Fibroblast of peridontal ligament (primary cell): ENCODE measurements at regions not wholly inside any gene's neighbourhood (a gene's known extent, or its start where the extent isn't known, plus 50 kb on each side); places are given as distances from the start of the nearest gene placed in this dataset.
"Not testable (repeated sequence)": the region's sequence is repeated elsewhere in the genome, so short reads cannot be mapped to it uniquely, and the experiment has no call there.

Experiments
- DNase-seq: peaks from one replicate; pipeline ENCODE4 v3.0.0-alpha.2; 2010; ENCODE audit errors: extremely low read depth

DNA sequence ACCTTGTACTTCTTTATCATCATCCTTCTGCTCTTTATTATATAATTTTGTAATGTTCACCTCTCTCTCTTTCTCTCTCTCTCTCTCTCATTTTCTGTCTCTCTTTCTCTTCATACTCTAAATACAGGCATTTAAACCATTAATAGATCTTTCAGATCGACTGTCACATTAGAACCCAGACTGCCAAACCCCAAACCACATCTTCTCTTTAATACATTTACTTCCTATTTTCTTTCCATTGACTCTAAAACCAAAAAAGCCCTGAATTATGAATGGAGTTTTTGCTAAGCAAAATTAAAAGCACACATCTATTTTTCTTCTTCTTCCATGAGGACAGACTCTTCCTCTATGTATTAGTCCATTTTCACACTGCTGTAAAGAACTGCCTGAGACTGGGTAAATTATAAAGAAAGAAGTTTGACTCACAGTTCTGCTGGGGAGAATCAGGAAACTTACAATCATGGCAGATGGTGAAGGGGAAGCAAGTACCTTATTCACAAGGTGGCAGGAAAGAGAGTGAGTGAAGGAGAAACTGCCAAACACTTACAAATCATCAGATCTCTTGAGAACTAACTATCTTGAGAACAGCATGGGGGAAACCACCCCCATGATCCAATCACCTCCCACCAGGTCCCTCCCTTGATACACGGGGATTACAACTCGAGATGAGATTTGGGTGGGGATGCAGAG lies 272.7 kb upstream of the MGMT start:
- DNase-seq, result no peak

DNA sequence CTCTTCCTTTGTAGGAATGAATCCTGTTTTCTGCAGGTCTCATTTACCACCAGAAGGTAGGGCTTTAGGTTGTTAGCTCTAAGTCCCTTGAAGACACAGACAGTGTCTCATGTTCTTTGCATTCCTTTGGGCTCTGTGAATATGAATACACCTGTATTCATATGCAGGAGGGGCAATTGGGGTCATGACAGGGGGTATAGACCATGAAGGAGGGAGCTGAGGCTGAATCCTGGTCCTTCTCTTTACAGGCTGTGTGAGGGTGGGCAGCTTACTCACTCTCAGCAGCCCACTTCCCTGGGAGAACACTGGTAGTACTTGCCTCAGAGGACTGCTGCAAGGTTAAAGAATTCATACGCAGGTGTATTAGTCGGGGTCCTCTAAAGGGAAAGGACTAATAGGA lies 267.2 kb upstream of the MGMT start:
- no peak for DNase-seq

DNA sequence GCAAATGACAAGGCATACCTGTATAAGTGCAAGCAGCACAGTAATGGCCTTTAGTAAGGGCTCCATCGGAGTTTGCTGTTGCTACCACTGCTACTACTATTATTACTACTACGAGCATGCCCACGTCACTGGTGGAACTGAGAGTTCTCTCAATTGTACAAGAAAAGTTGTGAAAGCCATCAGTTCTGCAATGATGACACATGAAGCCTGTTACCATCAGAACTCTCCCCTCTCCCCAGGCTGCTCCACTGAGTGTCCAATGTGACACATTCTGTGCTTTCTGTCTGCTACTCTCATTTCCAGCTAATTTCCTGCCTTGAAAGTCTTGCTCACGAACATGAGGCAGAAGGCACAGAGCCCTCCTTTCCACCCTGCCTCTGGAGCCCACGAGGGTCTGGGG lies 263.2 kb upstream of the MGMT start:
- DNase-seq, result no peak

DNA sequence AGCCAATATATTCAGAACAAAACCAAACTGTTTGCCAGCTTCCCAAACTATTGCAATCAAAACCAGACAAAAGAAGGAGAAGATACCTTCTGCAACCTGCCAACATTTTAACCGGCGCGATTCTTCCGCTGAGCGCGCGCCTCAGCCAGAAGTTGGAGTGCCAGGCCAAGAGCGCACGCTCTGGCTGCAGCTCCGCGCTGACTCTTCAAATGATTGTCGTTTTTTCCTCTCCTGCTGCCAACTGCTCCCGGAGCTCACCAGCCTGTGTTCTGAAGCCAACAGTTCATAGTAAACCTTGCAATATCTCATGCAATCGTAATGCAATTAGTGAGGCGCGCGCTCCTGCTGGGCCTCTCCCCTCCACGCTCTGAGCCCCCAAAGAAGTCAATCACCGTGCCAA lies 259.7 kb upstream of the MGMT start:
- no peak for DNase-seq

DNA sequence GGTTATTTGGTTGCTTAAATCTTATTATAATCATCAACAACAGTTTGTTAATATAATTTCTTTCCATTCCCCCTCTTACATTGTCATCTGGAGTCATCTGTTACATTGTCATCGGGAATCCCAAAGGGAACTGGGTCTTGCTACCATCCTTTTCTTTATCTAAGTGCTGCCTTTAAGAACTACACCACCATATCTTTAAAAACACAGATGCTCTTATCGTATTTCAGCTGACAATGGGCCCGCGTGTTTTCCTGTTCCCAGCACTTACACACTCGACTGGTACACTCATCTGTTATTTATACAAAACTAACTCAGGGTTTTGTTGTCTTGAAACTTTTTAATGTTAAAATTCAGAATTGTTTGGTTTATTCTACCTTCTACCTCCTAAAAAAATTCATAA lies 256.2 kb upstream of the MGMT start:
- no peak for DNase-seq

DNA sequence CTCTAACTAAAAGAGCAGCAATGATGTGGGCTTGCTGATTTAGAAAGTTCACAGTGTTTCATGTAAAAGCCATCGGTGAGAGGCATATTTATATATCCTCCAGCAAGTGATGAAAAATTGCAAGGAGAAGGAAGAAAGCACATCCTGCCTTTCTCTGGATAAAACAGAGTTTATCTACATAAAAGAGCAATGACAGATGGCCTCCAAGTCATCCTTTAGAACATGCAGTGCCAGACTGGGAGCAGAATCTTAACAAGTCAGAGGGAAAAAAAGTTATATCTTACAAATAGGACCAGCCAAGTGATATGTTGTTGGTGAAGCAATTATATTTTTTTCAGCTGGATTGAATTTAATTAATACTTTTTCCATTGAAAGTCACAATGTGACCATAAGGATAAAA lies 253.8 kb upstream of the MGMT start:
- no peak for DNase-seq

DNA sequence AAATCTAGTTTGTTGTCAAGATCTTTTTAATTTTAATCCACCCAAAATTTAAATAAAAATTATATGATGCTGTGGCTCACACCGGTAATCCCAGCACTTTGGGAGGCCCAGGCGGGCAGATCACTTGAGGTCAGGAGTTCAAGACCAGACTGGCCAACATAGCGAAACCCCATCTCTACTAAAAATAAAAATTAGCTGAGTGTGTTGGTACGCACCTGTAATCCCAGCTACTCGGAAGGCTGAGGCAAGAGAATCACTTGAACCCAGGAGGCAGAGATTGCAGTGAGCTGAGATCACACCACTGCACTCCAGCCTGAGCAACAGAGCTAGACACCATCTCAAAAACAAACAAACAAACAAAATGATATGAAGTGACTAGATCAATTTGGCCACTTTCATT lies 253.0 kb upstream of the MGMT start:
- DNase-seq, result not testable (repeated sequence)

DNA sequence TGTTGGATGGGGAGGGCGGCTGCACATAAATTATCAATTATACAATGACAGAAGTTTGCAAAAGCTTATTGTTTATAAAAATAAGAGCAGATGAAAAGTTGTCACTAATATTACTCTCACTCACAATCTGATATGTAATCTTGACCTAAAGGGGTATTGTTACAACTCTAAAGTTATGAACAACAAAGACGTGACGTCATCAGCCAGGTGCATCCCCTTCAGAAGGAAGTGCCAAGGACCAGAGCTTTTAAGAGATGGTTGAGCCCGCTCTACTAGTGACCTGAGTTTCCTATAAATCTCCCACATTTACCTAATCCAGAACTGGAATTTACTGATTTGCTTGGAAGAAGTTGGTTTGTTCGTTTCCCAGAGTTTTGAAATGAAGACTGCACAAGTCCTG lies 247.7 kb upstream of the MGMT start:
- no peak for DNase-seq

- DNase-seq, result no peak
Observed at GRCh38 chr10:129222436-129222835, 244.6 kb upstream of the MGMT start.

DNA sequence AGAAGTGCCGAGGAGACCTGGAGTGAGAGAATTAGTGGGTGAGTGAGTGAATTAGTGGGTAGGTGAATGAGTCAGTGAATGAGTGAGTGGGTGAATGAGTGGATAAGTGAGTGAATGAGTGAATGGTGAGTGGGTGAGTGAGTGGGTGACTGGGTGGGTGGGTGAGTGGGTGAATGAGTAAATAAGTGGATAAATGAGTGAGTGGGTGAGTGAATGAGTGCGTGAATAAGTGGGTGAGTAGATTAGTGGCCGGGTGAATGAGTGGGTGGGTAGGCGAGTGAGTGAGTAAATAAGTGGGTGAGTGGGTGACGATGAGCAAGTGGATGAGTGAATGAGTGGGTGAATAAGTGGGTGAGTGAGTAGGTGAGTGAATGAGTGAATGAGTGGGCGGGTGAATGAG lies 243.7 kb upstream of the MGMT start:
- DNase-seq, result no peak

DNA sequence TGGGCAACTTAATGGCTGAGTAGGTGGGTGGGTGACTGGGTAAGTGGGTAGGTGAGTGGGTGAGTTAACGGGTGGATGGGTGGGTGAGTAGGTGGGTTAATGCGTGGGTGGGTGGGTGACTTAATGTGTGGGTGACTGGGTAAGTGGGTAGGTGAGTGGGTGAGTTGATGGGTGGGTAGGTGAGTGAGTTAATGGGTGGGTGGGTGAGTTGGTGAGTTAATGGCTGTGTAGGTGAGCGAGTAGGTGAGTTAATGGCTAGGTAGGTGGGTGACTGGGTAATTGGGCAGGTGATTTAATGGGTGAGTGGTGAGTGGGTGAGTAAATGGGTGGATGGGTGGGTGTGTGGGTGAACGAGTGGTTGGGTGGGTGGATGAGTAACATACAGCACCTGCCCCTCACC lies 243.0 kb upstream of the MGMT start:
- DNase-seq, result no peak

DNA sequence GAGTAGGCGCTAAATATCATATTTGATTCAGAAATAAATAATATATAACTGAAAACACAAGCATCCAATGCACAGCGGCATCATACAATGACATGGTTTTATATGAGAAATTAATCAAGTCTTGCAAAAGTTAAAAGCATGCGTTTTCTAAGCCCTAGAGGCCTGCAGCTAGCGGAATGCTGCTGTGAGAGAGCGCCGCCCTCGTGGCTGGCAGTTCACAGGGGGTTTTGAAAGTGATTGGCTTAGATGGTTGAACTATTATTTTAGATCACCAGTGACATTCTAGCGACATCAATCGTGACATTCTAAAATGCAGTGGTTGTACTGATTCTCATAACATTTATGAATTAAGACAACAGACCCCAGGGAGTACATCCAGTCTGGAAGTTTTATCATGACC lies 235.2 kb upstream of the MGMT start:
- DNase-seq, result no peak

GRCh38 chr10:129233351-129234148 lies 233.5 kb upstream of the MGMT start:
- no peak for DNase-seq

DNA sequence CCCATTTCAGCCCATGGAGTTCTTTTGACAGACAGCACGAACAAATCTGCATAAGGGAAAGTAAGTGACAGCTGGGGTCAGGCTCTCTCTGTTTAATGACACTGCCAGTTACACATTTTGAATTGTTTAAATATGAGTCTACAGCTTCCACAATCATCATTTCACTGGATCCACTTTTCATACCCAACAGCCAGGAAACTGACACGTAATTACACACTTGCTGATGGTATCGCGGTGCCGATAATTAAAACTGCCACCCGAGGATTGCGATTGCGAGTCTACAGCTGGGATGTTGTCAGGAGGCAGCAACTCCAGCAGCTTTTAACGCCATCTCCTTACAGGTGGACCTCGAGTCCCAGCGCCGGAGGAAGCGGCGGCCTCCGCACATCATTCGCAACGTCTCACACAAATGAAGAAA lies 230.8 kb upstream of the MGMT start:
- DNase-seq, result no peak

DNA sequence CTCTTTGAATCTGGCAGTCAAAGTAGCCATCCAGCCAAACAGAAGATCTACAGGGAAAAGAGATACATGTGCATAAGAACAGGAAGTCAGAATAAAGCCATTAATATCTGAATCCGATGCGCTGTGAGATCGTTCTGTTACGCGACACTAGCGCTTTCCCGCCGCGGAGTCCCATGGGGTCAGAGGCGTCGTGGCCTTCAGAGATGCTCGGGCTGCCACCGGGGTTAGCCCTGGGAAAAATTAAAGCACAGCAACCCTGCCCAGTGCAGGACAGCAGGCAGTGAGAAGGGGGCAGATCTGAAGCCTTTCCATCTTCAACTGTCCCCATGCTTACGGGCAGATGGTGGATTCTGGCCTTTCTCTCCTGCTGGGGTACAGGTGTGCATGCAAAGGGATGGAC lies 225.6 kb upstream of the MGMT start:
- no peak for DNase-seq

GRCh38 chr10:129244298-129244697 lies 222.7 kb upstream of the MGMT start:
- no peak for DNase-seq

- no peak for DNase-seq
Observed at GRCh38 chr10:129244757-129245156, 222.3 kb upstream of the MGMT start.

DNA sequence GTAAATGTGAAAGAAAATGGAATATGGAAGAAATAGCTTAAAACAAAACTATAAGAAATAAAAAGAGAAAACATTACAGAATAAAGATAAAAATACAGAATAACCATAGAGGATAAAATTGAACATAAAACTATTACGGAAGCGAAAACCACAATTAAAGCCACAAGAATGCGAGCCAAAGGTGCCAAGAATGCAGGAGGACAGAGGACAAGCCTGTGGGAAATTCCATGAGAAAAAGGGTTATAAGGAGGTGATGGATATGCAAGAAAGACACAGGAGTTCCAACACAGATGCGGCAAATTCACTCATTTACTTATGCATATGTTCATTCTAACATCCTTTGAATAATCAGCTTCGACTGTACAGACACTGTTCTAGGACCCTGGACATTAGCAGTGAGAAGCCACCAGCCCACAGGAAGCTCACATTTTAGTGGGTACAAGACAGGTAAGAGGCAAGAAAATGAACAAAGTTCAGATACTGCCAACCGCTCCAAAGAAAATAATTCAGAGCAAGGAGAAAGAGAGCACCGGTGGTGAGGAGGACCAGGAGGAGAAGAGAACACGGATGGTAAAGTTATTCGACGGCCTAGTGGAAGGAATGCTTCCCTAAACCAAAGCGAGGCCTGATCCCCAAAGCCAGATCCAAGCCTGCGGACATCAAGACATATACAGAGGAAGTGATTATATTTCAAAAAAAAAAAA lies 213.7 kb upstream of the MGMT start:
- DNase-seq, result no peak

DNA sequence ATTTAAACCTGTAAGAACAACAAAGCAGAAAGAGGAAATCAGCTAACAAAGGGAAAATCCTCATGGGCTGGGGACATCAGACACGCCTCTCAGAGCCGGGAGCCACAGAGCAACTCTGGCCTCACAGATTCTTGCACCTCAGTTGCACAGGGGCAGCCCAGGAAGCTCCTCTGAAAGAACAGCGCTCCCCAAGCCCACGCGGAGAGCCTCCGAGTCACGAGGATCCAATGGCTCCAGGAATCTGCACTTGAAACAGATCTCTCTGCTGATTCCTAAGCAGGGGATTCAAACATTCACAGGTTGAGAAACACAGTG lies 213.2 kb upstream of the MGMT start:
- DNase-seq, result no peak

DNA sequence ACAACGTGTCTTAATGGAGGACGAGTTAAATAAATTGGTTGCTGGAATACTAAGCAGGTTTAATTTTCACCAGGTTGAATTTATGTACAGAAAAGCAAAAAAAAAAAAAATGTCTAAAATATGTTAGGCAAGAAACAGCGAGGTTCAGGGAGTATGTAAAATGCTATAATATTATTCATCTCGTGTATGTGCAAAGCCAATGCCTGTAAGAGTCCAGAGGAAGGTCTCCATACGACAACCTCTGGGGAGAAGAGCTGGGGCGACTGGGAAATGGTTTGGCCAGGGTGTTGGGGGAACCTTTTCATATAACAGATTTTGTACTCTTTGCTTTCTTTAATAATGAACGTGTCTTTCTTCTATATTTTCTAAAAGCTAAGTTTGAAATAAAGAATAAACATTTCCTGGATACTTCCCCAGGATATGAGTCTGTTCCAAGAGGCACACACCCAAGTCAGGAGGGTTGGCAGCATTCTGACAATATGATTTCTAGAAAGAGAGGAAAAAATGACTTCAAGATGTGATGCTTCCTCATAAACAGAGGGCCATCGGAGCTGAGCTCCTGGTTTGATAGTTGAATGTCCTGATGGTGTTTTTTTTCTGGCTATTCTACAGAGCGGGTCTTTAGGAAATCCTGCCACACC lies 208.6 kb upstream of the MGMT start:
- no peak for DNase-seq

DNA sequence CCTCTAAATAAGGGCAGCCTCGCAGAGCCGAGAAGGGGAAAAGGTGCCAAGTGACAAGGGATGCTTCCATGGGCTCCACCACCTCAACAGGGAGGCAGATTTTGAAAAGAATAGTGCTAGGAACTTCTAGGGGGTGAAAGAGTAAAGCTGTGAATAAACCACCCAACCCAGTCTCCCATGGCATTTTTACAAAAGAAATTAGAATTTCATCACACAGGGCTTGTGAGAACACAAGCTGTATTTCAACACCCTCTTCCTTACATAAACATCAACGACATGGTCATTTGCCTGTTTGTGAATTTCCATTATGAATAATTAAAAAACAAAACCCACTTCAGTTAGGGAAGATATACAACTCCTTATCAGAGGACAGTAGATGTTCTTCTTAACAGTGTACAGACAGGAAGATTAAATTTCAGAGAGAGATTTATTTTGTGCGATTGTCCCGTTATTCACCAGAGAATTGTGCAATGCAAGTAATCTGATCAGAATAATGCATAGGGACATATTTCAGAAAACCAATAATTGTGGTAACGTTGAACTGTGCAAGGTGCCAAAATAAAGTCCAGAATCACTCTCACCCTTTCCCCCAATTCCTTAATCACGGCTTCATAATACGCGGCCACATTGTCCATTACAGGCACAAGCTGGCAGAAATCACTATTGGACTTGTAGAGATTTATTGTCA lies 207.8 kb upstream of the MGMT start:
- no peak for DNase-seq

GRCh38 chr10:129272176-129272575 lies 194.9 kb upstream of the MGMT start:
- DNase-seq, result no peak
